ENCODE measurements at regions not wholly inside any gene's neighbourhood (a gene's known extent, or its start where the extent isn't known, plus 50 kb on each side); places are given as distances from the start of the nearest gene placed in this dataset.

GRCh38 chr15:94015324-94015723 lies 216.0 kb upstream of the MCTP2 start:
- Histone ChIP-seq H3K4ac (ENCODE audit: low read depth in 1 of 2, low read length in 2 of 2) (no peak overlapping the region), H3K79me1 (replicated peaks; ENCODE audit: low read length, poor library complexity, severe bottlenecking) (no peaks in the 10 kb centered on the region), H2AFZ (ENCODE audit: low read depth, low read length) (no peak overlapping the region), H3K23ac (ENCODE audit: low read length in 2 of 2) (no peak overlapping the region), H2AK5ac (ENCODE audit: low read length, severe bottlenecking) (no peak overlapping the region), H3K18ac (ENCODE audit: low read depth in 1 of 2, low read length in 2 of 2) (no peak overlapping the region), H4K8ac (ENCODE audit: low read length) (no peak overlapping the region), H3K9me3 (ENCODE audit: control insufficient read depth, low read length) (no peaks in the 10 kb centered on the region), H2BK120ac (ENCODE audit: low read depth, low read length) (no peak overlapping the region), H2BK12ac (ENCODE audit: low read length in 2 of 2) (no peak overlapping the region), H3K4me3 (ENCODE audit: insufficient read depth in 1 of 2, low read depth in 1 of 2, low read length in 2 of 2) (no peak overlapping the region), H2BK5ac (ENCODE audit: low read depth, low read length, poor library complexity, severe bottlenecking) (no peak overlapping the region), H3K9ac (ENCODE audit: low read length) (no peak overlapping the region), H3K4me2 (ENCODE audit: low read length, poor library complexity, severe bottlenecking) (no peak overlapping the region), H3K4me1 (ENCODE audit: control insufficient read depth, insufficient read depth, low read depth, low read length) (no peaks in the 10 kb centered on the region), H4K91ac (ENCODE audit: low read length) (no peak overlapping the region), H2BK15ac (ENCODE audit: low read depth, poor library complexity, severe bottlenecking) (no peak overlapping the region), H3K36me3 (ENCODE audit: control insufficient read depth in 1 of 2, insufficient read depth in 2 of 2, low read depth in 1 of 2, low read length in 2 of 2) (no peaks in the 10 kb centered on the region), H3K14ac (ENCODE audit: low read length in 2 of 2) (no peak overlapping the region), H3K27ac (ENCODE audit: low read length, poor library complexity, severe bottlenecking) (no peak overlapping the region), H3K27me3 (ENCODE audit: control insufficient read depth in 1 of 2, insufficient read depth in 1 of 2, low read length in 2 of 2) (no peaks in the 10 kb centered on the region)
- WGBS: 85% methylated on average over 3 of the region's 5 CpGs
- DNase-seq: no peak

GRCh38 chr15:94008104-94009074 lies 223.0 kb upstream of the MCTP2 start:
- H3K36me3 ChIP-seq (ENCODE audit: control insufficient read depth in 1 of 2, insufficient read depth in 2 of 2, low read depth in 1 of 2, low read length in 2 of 2): no peaks in the 10 kb centered on the region
- DNase-seq: peak; percentile 14
- no peak overlapping the region for H3K23ac ChIP-seq (ENCODE audit: low read length in 2 of 2)
- no peak overlapping the region for H2BK15ac ChIP-seq (ENCODE audit: low read depth, poor library complexity, severe bottlenecking)
- no peaks in the 10 kb centered on the region for H3K27me3 ChIP-seq (ENCODE audit: control insufficient read depth in 1 of 2, insufficient read depth in 1 of 2, low read length in 2 of 2)
- H3K27ac ChIP-seq (ENCODE audit: low read length, poor library complexity, severe bottlenecking): no peak overlapping the region
- no peak overlapping the region for H3K4me3 ChIP-seq (ENCODE audit: insufficient read depth in 1 of 2, low read depth in 1 of 2, low read length in 2 of 2)
- H2BK120ac ChIP-seq (ENCODE audit: low read depth, low read length): no peak overlapping the region
- no peak overlapping the region for H3K18ac ChIP-seq (ENCODE audit: low read depth in 1 of 2, low read length in 2 of 2)
- H3K4ac ChIP-seq (ENCODE audit: low read depth in 1 of 2, low read length in 2 of 2): no peak overlapping the region
- no peak overlapping the region for H2BK12ac ChIP-seq (ENCODE audit: low read length in 2 of 2)
- H2BK5ac ChIP-seq (ENCODE audit: low read depth, low read length, poor library complexity, severe bottlenecking): no peak overlapping the region
- no peak overlapping the region for H4K8ac ChIP-seq (ENCODE audit: low read length)
- H3K9ac ChIP-seq (ENCODE audit: low read length): no peak overlapping the region
- WGBS: 95% methylated on average over 4 of the region's 9 CpGs
- no peak overlapping the region for H3K4me2 ChIP-seq (ENCODE audit: low read length, poor library complexity, severe bottlenecking)
- H4K91ac ChIP-seq (ENCODE audit: low read length): peak overlapping the region; percentile 28
- no peak overlapping the region for H2AFZ ChIP-seq (ENCODE audit: low read depth, low read length)
- H3K9me3 ChIP-seq (ENCODE audit: control insufficient read depth, low read length): no peaks in the 10 kb centered on the region
- H3K79me1 ChIP-seq (replicated peaks; ENCODE audit: low read length, poor library complexity, severe bottlenecking): no peaks in the 10 kb centered on the region
- no peak overlapping the region for H2AK5ac ChIP-seq (ENCODE audit: low read length, severe bottlenecking)
- no peaks in the 10 kb centered on the region for H3K4me1 ChIP-seq (ENCODE audit: control insufficient read depth, insufficient read depth, low read depth, low read length)
- H3K14ac ChIP-seq (ENCODE audit: low read length in 2 of 2): no peak overlapping the region

GRCh38 chr15:94004697-94005096 lies 226.7 kb upstream of the MCTP2 start:
- H3K18ac ChIP-seq (ENCODE audit: low read depth in 1 of 2, low read length in 2 of 2): no peak overlapping the region
- H2BK5ac ChIP-seq (ENCODE audit: low read depth, low read length, poor library complexity, severe bottlenecking): no peak overlapping the region
- H2BK15ac ChIP-seq (ENCODE audit: low read depth, poor library complexity, severe bottlenecking): peak overlapping the region; percentile 23
- H3K4ac ChIP-seq (ENCODE audit: low read depth in 1 of 2, low read length in 2 of 2): no peak overlapping the region
- DNase-seq: no peak
- no peak overlapping the region for H3K27ac ChIP-seq (ENCODE audit: low read length, poor library complexity, severe bottlenecking)
- no peak overlapping the region for H3K23ac ChIP-seq (ENCODE audit: low read length in 2 of 2)
- no peaks in the 10 kb centered on the region for H3K36me3 ChIP-seq (ENCODE audit: control insufficient read depth in 1 of 2, insufficient read depth in 2 of 2, low read depth in 1 of 2, low read length in 2 of 2)
- no peak overlapping the region for H3K14ac ChIP-seq (ENCODE audit: low read length in 2 of 2)
- peak overlapping the region in 1 of 2 experiments; percentile 4 for H3K4me3 ChIP-seq (ENCODE audit: insufficient read depth in 1 of 2, low read depth in 1 of 2, low read length in 2 of 2)
- H3K4me2 ChIP-seq (ENCODE audit: low read length, poor library complexity, severe bottlenecking): no peak overlapping the region
- no peaks in the 10 kb centered on the region for H3K4me1 ChIP-seq (ENCODE audit: control insufficient read depth, insufficient read depth, low read depth, low read length)
- H2AFZ ChIP-seq (ENCODE audit: low read depth, low read length): no peak overlapping the region
- H3K27me3 ChIP-seq (ENCODE audit: control insufficient read depth in 1 of 2, insufficient read depth in 1 of 2, low read length in 2 of 2): no peaks in the 10 kb centered on the region
- 87% methylated on average over 9 of the region's 9 CpGs for WGBS
- H2BK12ac ChIP-seq (ENCODE audit: low read length in 2 of 2): no peak overlapping the region
- H2BK120ac ChIP-seq (ENCODE audit: low read depth, low read length): no peak overlapping the region
- no peak overlapping the region for H2AK5ac ChIP-seq (ENCODE audit: low read length, severe bottlenecking)
- no peak overlapping the region for H3K9ac ChIP-seq (ENCODE audit: low read length)
- H4K91ac ChIP-seq (ENCODE audit: low read length): peak overlapping the region; percentile 75
- no peak overlapping the region for H4K8ac ChIP-seq (ENCODE audit: low read length)
- no peaks in the 10 kb centered on the region for H3K79me1 ChIP-seq (replicated peaks; ENCODE audit: low read length, poor library complexity, severe bottlenecking)
- H3K9me3 ChIP-seq (ENCODE audit: control insufficient read depth, low read length): no peaks in the 10 kb centered on the region

GRCh38 chr15:94002041-94002440 lies 229.3 kb upstream of the MCTP2 start:
- H2AFZ ChIP-seq (ENCODE audit: low read depth, low read length): no peak overlapping the region
- DNase-seq: no peak
- no peak overlapping the region for H2BK15ac ChIP-seq (ENCODE audit: low read depth, poor library complexity, severe bottlenecking)
- H3K4me2 ChIP-seq (ENCODE audit: low read length, poor library complexity, severe bottlenecking): no peak overlapping the region
- H3K9ac ChIP-seq (ENCODE audit: low read length): peak overlapping the region; percentile 10
- H3K4me1 ChIP-seq (ENCODE audit: control insufficient read depth, insufficient read depth, low read depth, low read length): no peaks in the 10 kb centered on the region
- no peak overlapping the region for H2AK5ac ChIP-seq (ENCODE audit: low read length, severe bottlenecking)
- no peak overlapping the region for H4K91ac ChIP-seq (ENCODE audit: low read length)
- H3K79me1 ChIP-seq (replicated peaks; ENCODE audit: low read length, poor library complexity, severe bottlenecking): no peaks in the 10 kb centered on the region
- 100% methylated on average over 2 of the region's 3 CpGs for WGBS
- H3K14ac ChIP-seq (ENCODE audit: low read length in 2 of 2): no peak overlapping the region
- H4K8ac ChIP-seq (ENCODE audit: low read length): no peak overlapping the region
- H2BK12ac ChIP-seq (ENCODE audit: low read length in 2 of 2): no peak overlapping the region
- H3K27me3 ChIP-seq (ENCODE audit: control insufficient read depth in 1 of 2, insufficient read depth in 1 of 2, low read length in 2 of 2): no peaks in the 10 kb centered on the region
- H2BK120ac ChIP-seq (ENCODE audit: low read depth, low read length): no peak overlapping the region
- no peak overlapping the region for H3K23ac ChIP-seq (ENCODE audit: low read length in 2 of 2)
- no peak overlapping the region for H3K27ac ChIP-seq (ENCODE audit: low read length, poor library complexity, severe bottlenecking)
- no peak overlapping the region for H2BK5ac ChIP-seq (ENCODE audit: low read depth, low read length, poor library complexity, severe bottlenecking)
- H3K18ac ChIP-seq (ENCODE audit: low read depth in 1 of 2, low read length in 2 of 2): no peak overlapping the region
- no peak overlapping the region for H3K4me3 ChIP-seq (ENCODE audit: insufficient read depth in 1 of 2, low read depth in 1 of 2, low read length in 2 of 2)
- H3K36me3 ChIP-seq (ENCODE audit: control insufficient read depth in 1 of 2, insufficient read depth in 2 of 2, low read depth in 1 of 2, low read length in 2 of 2): no peaks in the 10 kb centered on the region
- H3K9me3 ChIP-seq (ENCODE audit: control insufficient read depth, low read length): no peaks in the 10 kb centered on the region
- no peak overlapping the region for H3K4ac ChIP-seq (ENCODE audit: low read depth in 1 of 2, low read length in 2 of 2)
